Neural cell (in vitro differentiated cells): ENCODE measurements at regions not wholly inside any gene's neighbourhood (a gene's known extent, or its start where the extent isn't known, plus 50 kb on each side); places are given as distances from the start of the nearest gene placed in this dataset.

Experiments used
- H2AFZ ChIP-seq: fragments of 200-600, 300-800 bp; sonication (generic), shearing (Covaris generic); 2 replicates; pipeline ENCODE4 v1.6.0; 2014; ENCODE audit warnings: low read depth, mild to moderate bottlenecking, antibody characterized with exemption, low read length, moderate library complexity
- H3F3A ChIP-seq: fragments of 200-600 bp; shearing (Covaris generic); 2 replicates; pipeline ENCODE4 v1.6.1; 2016; ENCODE audit warnings: mild to moderate bottlenecking, moderate library complexity, mixed read lengths, antibody characterized with exemption, low read length; ENCODE audit not compliant: insufficient read depth, poor library complexity, severe bottlenecking
- H3K27ac ChIP-seq: fragments of 200-600, 300-800 bp; sonication (generic), shearing (Covaris generic); 2 replicates; pipeline ENCODE4 v1.5.1; 2014; ENCODE audit warnings: mild to moderate bottlenecking, low read length, moderate library complexity
- H3K27me3 ChIP-seq: fragments of 300-800, 200-600 bp; sonication (generic), shearing (Covaris generic); 2 replicates; pipeline ENCODE4 v1.6.0; 2014; ENCODE audit warnings: mild to moderate bottlenecking, low read depth, low read length, moderate library complexity; ENCODE audit not compliant: insufficient read depth
- H3K36me3 ChIP-seq: fragments of 300-800, 200-600 bp; sonication (generic), shearing (Covaris generic); 2 replicates; pipeline ENCODE4 v1.5.1; 2014; ENCODE audit warnings: mild to moderate bottlenecking, antibody characterized with exemption, low read length, moderate library complexity; ENCODE audit not compliant: insufficient read depth
- H3K4me2 ChIP-seq: fragments of 300-800, 200-600 bp; sonication (generic), shearing (Covaris generic); 2 replicates; pipeline ENCODE4 v1.6.0; 2014; ENCODE audit warnings: mild to moderate bottlenecking, low read length
- H3K4me3 ChIP-seq: fragments of 300-800, 200-600 bp; sonication (generic), shearing (Covaris generic); 2 replicates; pipeline ENCODE4 v1.5.1; 2014; ENCODE audit warnings: mild to moderate bottlenecking, low read length, moderate library complexity
- H3K79me2 ChIP-seq: fragments of 200-600 bp; shearing (Covaris generic); replicated peaks from 2 replicates; pipeline ENCODE4 v1.6.0; 2014; ENCODE audit warnings: mild to moderate bottlenecking, low read length, moderate library complexity; ENCODE audit not compliant: insufficient read depth
- H3K9ac ChIP-seq: fragments of 300-800, 200-600 bp; sonication (generic), shearing (Covaris generic); 2 replicates; pipeline ENCODE4 v1.6.1; 2016; ENCODE audit warnings: mild to moderate bottlenecking, low read length, mixed read lengths
- H3K9me2 ChIP-seq: fragments of 200-600 bp; shearing (Covaris generic); 2 replicates; pipeline ENCODE4 v1.6.1; 2016; ENCODE audit warnings: mild to moderate bottlenecking, low read length, mixed read lengths; ENCODE audit not compliant: insufficient read depth
- H3K9me3 ChIP-seq: fragments of 200-600, 300-800 bp; sonication (generic), shearing (Covaris generic); 2 replicates; pipeline ENCODE4 v1.6.1; 2016; ENCODE audit warnings: mild to moderate bottlenecking, mixed run types, low read length, moderate library complexity, mixed read lengths
- H4K20me1 ChIP-seq: fragments of 200-600 bp; shearing (Covaris generic); 2 replicates; pipeline ENCODE4 v1.6.1; 2016; ENCODE audit warnings: mild to moderate bottlenecking, mixed run types; ENCODE audit not compliant: insufficient read depth
- EP300 ChIP-seq: fragments of 450-650 bp; conservative IDR thresholded peaks from 2 replicates; pipeline ENCODE4 v1.6.1; 2014; ENCODE audit warnings: antibody characterized with exemption, mild to moderate bottlenecking, moderate library complexity; ENCODE audit not compliant: poor library complexity, severe bottlenecking
- EZH2 ChIP-seq: fragments of 200-600, 300-800 bp; shearing (Covaris generic), sonication (generic); IDR thresholded peaks from 2 replicates; pipeline ENCODE4 v1.6.1; 2014; ENCODE audit warnings: antibody characterized with exemption, low read length, borderline replicate concordance, mild to moderate bottlenecking; ENCODE audit not compliant: insufficient read depth, poor library complexity, severe bottlenecking
- MXI1 ChIP-seq: fragments of 450-650 bp; conservative IDR thresholded peaks from 2 replicates; pipeline ENCODE4 v1.6.1; 2014; ENCODE audit warnings: antibody characterized with exemption, mild to moderate bottlenecking; ENCODE audit not compliant: poor library complexity, severe bottlenecking
- POLR2AphosphoS5 ChIP-seq: IDR thresholded peaks from 2 replicates; pipeline ENCODE4 v1.6.1; 2012
- RAD21 ChIP-seq: fragments of 450-650 bp; conservative IDR thresholded peaks from 2 replicates; pipeline ENCODE4 v1.6.1; 2014; ENCODE audit warnings: antibody characterized with exemption, mild to moderate bottlenecking, moderate library complexity
- SMC3 ChIP-seq: fragments of 450-650 bp; conservative IDR thresholded peaks from 2 replicates; pipeline ENCODE4 v1.6.1; 2014; ENCODE audit warnings: antibody characterized with exemption, mild to moderate bottlenecking, moderate library complexity; ENCODE audit not compliant: poor library complexity
- TAF1 ChIP-seq: IDR thresholded peaks from 2 replicates; pipeline ENCODE4 v1.6.1; 2012; ENCODE audit warnings: low read depth
- TF ChIP-seq, protein P1 (sequence below): fragments of 450-650 bp; IDR thresholded peaks from 2 replicates; pipeline ENCODE4 v1.5.1; 2014; ENCODE audit warnings: antibody characterized with exemption, mild to moderate bottlenecking, moderate library complexity; ENCODE audit not compliant: poor library complexity, severe bottlenecking
- TF ChIP-seq, protein P2 (sequence below): IDR thresholded peaks from 2 replicates; pipeline ENCODE4 v1.6.1; 2012; ENCODE audit warnings: borderline replicate concordance

DNA sequence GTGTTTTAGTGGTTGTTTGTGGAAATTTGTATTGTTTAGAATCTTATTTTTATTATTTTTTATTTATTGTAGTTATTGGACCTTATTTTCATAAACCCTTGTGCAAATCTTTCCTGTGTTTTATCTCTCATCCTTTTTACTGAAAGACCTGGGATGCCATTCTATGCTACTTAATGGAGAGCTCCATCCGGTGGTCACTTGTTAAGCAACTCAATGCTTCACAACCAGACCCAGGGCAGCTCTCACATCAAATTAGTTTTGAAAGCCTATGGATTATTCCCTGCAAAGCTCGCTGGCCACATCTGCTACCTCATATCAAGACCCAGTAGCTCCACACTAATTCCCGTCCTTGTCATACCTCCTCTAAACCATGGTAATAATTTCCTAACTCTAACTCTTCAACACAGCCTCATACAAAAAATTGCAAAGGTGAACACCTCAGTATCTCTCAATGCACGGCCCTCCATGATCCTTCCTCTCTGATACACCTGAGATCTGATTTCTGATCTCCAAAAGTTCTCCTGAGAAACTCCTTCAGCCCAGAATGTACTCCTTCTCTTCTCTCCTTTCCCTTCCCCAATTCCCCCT lies 296.6 kb upstream of the MANEA start:
- Histone ChIP-seq H3K4me3 (no peak overlapping the region), H3K9ac (no peak overlapping the region), H4K20me1 (no peaks in the 10 kb centered on the region), H3K79me2 (no peaks in the 10 kb centered on the region), H3K27ac (no peak overlapping the region), H2AFZ (no peak overlapping the region), H3F3A (no peaks in the 10 kb centered on the region), H3K9me2 (no peaks in the 10 kb centered on the region), H3K27me3 (no peaks in the 10 kb centered on the region), H3K4me2 (no peak overlapping the region), H3K36me3 (no peaks in the 10 kb centered on the region), H3K9me3 (no peaks in the 10 kb centered on the region)
- TF ChIP-seq RAD21 (no peak), POLR2AphosphoS5 (no peak), MXI1 (no peak), EZH2 (no peak), EP300 (no peak), TAF1 (no peak), SMC3 (no peak)
- TF ChIP-seq, protein P1, sequence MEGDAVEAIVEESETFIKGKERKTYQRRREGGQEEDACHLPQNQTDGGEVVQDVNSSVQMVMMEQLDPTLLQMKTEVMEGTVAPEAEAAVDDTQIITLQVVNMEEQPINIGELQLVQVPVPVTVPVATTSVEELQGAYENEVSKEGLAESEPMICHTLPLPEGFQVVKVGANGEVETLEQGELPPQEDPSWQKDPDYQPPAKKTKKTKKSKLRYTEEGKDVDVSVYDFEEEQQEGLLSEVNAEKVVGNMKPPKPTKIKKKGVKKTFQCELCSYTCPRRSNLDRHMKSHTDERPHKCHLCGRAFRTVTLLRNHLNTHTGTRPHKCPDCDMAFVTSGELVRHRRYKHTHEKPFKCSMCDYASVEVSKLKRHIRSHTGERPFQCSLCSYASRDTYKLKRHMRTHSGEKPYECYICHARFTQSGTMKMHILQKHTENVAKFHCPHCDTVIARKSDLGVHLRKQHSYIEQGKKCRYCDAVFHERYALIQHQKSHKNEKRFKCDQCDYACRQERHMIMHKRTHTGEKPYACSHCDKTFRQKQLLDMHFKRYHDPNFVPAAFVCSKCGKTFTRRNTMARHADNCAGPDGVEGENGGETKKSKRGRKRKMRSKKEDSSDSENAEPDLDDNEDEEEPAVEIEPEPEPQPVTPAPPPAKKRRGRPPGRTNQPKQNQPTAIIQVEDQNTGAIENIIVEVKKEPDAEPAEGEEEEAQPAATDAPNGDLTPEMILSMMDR = no peak
- TF ChIP-seq, protein P2, sequence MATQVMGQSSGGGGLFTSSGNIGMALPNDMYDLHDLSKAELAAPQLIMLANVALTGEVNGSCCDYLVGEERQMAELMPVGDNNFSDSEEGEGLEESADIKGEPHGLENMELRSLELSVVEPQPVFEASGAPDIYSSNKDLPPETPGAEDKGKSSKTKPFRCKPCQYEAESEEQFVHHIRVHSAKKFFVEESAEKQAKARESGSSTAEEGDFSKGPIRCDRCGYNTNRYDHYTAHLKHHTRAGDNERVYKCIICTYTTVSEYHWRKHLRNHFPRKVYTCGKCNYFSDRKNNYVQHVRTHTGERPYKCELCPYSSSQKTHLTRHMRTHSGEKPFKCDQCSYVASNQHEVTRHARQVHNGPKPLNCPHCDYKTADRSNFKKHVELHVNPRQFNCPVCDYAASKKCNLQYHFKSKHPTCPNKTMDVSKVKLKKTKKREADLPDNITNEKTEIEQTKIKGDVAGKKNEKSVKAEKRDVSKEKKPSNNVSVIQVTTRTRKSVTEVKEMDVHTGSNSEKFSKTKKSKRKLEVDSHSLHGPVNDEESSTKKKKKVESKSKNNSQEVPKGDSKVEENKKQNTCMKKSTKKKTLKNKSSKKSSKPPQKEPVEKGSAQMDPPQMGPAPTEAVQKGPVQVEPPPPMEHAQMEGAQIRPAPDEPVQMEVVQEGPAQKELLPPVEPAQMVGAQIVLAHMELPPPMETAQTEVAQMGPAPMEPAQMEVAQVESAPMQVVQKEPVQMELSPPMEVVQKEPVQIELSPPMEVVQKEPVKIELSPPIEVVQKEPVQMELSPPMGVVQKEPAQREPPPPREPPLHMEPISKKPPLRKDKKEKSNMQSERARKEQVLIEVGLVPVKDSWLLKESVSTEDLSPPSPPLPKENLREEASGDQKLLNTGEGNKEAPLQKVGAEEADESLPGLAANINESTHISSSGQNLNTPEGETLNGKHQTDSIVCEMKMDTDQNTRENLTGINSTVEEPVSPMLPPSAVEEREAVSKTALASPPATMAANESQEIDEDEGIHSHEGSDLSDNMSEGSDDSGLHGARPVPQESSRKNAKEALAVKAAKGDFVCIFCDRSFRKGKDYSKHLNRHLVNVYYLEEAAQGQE = no peak

DNA sequence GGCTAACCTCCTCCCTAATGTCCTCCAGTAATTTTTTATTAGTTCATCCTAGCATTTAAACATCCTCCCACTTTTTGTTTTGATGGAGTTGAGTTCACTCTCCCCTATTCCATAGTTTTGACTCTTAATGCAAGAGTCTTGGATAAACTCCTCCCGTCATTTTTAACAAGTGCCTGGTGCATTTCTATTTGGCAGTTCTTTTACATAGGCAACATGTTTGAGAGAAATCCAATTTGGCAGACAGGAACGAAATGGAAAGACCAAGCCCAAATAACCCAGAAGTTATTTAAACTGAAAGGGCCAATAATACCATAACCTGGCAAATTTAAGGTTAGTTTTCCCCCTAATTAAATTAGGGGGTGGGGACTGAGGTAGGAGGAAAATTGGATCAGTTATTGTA lies 291.5 kb upstream of the MANEA start:
- TF ChIP-seq SMC3 = no peak
- TF ChIP-seq MXI1 = no peak
- TF ChIP-seq TAF1 = no peak
- no peak for TF ChIP-seq POLR2AphosphoS5
- no peak for TF ChIP-seq RAD21
- TF ChIP-seq EP300 = no peak
- H3K9me3 ChIP-seq = no peaks in the 10 kb centered on the region
- H3K4me3 ChIP-seq = no peak overlapping the region

More for the DNA sequence above, 291.5 kb upstream of the MANEA start:
- no peaks in the 10 kb centered on the region for H3K27me3 ChIP-seq
- no peak overlapping the region for H2AFZ ChIP-seq
- no peaks in the 10 kb centered on the region for H3K9me2 ChIP-seq
- no peak overlapping the region for H3K4me2 ChIP-seq
- no peaks in the 10 kb centered on the region for H3F3A ChIP-seq
- no peaks in the 10 kb centered on the region for H3K36me3 ChIP-seq
- no peaks in the 10 kb centered on the region for H3K79me2 ChIP-seq
- no peaks in the 10 kb centered on the region for H4K20me1 ChIP-seq
- H3K9ac ChIP-seq = no peak overlapping the region
- H3K27ac ChIP-seq = no peak overlapping the region
